A673 (cell line): ENCODE measurements at regions not wholly inside any gene's neighbourhood (a gene's known extent, or its start where the extent isn't known, plus 50 kb on each side); places are given as distances from the start of the nearest gene placed in this dataset.

Source experiments
- BruUV-seq: library from RNA; stranded (reverse); fragments of 400-500 nt; replicated peaks from 2 replicates; lab custom pipeline; 2021; lab: Mats Ljungman, UMichigan
- CTCF ChIA-PET: fragments of 300-600 bp; sonication (Branson Sonifier 250); formaldehyde crosslinking; loops from one replicate; lab custom pipeline; 2022; ENCODE audit warnings: antibody characterized with exemption; lab: Charles Lee
- POLR2A ChIA-PET: fragments of 300-600 bp; sonication (Branson Sonifier 250); formaldehyde crosslinking; loops from one replicate; lab custom pipeline; 2022; ENCODE audit warnings: antibody characterized with exemption; ENCODE audit not compliant: low non-redundant PET; lab: Charles Lee
- DNase-seq: peaks from one replicate; pipeline ENCODE4 v3.0.0-alpha.2; 2015; ENCODE audit warnings: low spot score
- H3K27ac ChIP-seq: fragments of 200-600 bp; sonication (generic); 2 replicates; pipeline ENCODE4 v1.5.1; 2016; ENCODE audit warnings: mixed run types, low read depth, mild to moderate bottlenecking, mixed read lengths, antibody characterized with exemption, low read length; ENCODE audit not compliant: poor library complexity, severe bottlenecking
- H3K27me3 ChIP-seq: fragments of 200-600 bp; sonication (generic); replicated peaks from 2 replicates; pipeline ENCODE4 v1.6.1; 2017; ENCODE audit warnings: mixed run types, low read depth, mild to moderate bottlenecking, mixed read lengths, antibody characterized with exemption, low read length; ENCODE audit not compliant: insufficient read depth, poor library complexity
- H3K36me3 ChIP-seq: fragments of 200-600 bp; sonication (generic); 2 replicates; pipeline ENCODE4 v1.6.1; 2016; ENCODE audit warnings: mixed run types, mild to moderate bottlenecking, mixed read lengths, antibody characterized with exemption, low read length; ENCODE audit not compliant: insufficient read depth, poor library complexity, severe bottlenecking
- H3K4me1 ChIP-seq: fragments of 200-600 bp; sonication (generic); 2 replicates; pipeline ENCODE4 v1.6.1; 2017; ENCODE audit warnings: mixed run types, mild to moderate bottlenecking, mixed read lengths, antibody characterized with exemption, low read length; ENCODE audit not compliant: insufficient read depth, poor library complexity, severe bottlenecking
- H3K4me3 ChIP-seq: fragments of 200-600 bp; sonication (generic); 2 replicates; pipeline ENCODE4 v1.5.1; 2016; ENCODE audit warnings: low read depth, mixed run types, mild to moderate bottlenecking, mixed read lengths, low read length; ENCODE audit not compliant: poor library complexity, severe bottlenecking
- H3K9me3 ChIP-seq: fragments of 200-600 bp; sonication (generic); 2 replicates; pipeline ENCODE4 v1.6.1; 2016; ENCODE audit warnings: mixed run types, low read depth, mild to moderate bottlenecking, mixed read lengths, antibody characterized with exemption, low read length; ENCODE audit not compliant: poor library complexity, severe bottlenecking
- EZH2 ChIP-seq: fragments of 200-600 bp; sonication (generic); IDR thresholded peaks from 2 replicates; pipeline ENCODE4 v1.6.1; 2017; ENCODE audit warnings: borderline replicate concordance, low read depth, mild to moderate bottlenecking, mixed read lengths, antibody characterized with exemption, low read length; ENCODE audit not compliant: poor library complexity, severe bottlenecking
- intact Hi-C: fragments of 100-400 bp; cut with micrococcal nuclease; formaldehyde crosslinking; loops from one replicate; pipeline ENCODE4 v1.10.0; 2022; ENCODE audit not compliant: unreplicated experiment
- TF ChIP-seq, protein P1 (sequence below): fragments of 300-800, 200-600 bp; sonication (generic); conservative IDR thresholded peaks from 2 replicates; pipeline ENCODE4 v1.5.1; 2017; ENCODE audit warnings: low read depth, mild to moderate bottlenecking, antibody characterized with exemption, low read length, moderate library complexity, mixed read lengths

DNA sequence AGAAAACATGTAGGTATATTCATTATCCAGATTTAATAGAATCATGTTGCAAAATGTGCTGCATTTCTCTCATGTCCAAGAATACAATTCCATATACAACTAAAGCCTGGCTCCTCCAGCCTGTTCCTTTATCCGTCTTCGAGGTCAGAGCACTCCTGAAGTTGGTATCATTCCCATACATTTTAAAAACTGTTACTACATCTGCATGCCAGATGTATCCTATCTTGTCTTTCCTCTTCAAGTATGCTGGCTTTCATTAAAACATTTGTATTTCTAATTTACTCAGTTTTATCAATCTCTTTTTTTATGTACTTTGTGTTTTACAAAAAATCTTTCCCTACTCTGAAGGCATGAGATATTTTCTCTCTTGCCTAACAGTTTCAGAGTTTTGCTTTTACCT lies 536.6 kb upstream of the USP24 start:
- Histone ChIP-seq H3K27me3 (peaks cover 4% of the 10 kb centered on the region), H3K4me3 (no peak overlapping the region), H3K36me3 (no peaks in the 10 kb centered on the region), H3K27ac (no peak overlapping the region), H3K4me1 (no peaks in the 10 kb centered on the region), H3K9me3 (no peaks in the 10 kb centered on the region)
- no TSS peak for BruUV-seq
- POLR2A ChIA-PET = no interaction called here
- intact Hi-C loops = no loop called here
- CTCF ChIA-PET = no interaction called here
- DNase-seq = no peak
- no peak for TF ChIP-seq EZH2
- TF ChIP-seq, protein P1, sequence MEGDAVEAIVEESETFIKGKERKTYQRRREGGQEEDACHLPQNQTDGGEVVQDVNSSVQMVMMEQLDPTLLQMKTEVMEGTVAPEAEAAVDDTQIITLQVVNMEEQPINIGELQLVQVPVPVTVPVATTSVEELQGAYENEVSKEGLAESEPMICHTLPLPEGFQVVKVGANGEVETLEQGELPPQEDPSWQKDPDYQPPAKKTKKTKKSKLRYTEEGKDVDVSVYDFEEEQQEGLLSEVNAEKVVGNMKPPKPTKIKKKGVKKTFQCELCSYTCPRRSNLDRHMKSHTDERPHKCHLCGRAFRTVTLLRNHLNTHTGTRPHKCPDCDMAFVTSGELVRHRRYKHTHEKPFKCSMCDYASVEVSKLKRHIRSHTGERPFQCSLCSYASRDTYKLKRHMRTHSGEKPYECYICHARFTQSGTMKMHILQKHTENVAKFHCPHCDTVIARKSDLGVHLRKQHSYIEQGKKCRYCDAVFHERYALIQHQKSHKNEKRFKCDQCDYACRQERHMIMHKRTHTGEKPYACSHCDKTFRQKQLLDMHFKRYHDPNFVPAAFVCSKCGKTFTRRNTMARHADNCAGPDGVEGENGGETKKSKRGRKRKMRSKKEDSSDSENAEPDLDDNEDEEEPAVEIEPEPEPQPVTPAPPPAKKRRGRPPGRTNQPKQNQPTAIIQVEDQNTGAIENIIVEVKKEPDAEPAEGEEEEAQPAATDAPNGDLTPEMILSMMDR = no peak

DNA sequence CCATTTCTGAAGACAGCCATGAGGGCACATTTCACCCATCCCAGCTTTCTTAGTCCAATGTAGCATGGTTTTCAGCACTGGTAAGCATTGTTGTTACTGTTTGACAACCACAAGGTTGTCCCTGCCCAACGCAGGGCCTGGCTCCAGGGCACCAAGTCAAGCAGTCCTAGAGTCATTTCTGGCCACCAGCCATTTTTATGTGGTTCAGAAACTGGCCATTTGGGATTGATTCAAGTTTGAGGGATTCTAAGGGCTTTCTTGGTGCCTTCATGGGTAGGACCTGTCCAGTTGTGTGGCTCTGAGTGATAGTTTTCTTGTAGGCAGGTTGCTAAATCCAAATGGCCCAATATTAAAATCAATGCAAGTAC lies 535.4 kb upstream of the USP24 start:
- no peaks in the 10 kb centered on the region for H3K27me3 ChIP-seq
- POLR2A ChIA-PET = no interaction called here
- CTCF ChIA-PET = no interaction called here
- no peak for DNase-seq
- H3K9me3 ChIP-seq = no peaks in the 10 kb centered on the region
- BruUV-seq = no TSS peak
- no peaks in the 10 kb centered on the region for H3K4me1 ChIP-seq
- H3K27ac ChIP-seq = no peak overlapping the region
- intact Hi-C loops = no loop called here
- H3K36me3 ChIP-seq = no peaks in the 10 kb centered on the region
- TF ChIP-seq EZH2 = no peak
- TF ChIP-seq, protein P1 = no peak
- no peak overlapping the region for H3K4me3 ChIP-seq

DNA sequence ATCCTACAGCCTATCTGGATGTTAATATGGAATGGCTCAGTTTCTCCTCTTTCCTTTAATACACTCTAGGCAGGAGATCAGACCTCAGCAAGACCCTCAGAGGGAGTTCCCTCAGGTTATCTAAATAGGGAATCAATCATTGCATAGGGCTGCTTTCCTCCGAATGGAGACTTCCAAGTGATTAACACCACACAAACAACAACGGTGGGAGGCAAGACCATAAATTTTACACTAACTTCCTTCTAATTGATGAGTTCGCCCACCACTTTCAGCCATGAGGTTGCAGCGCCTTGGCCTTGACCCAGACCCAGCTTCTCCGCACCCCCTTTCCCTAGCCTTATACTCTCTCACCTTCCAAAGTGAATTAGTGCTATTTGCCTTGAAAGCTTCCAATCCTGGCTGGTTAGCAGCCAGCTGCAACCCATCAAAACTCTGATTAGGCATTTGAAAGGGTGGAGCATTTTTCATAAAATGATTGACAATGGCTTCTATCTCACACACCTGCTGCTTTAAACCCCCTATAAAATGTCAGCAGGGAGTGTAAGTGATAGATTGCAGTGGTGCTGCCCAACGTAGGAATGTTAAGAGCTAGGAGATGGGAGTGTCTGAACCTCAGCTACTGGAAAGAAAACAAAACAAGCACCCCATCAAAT lies 534.9 kb upstream of the USP24 start:
- Histone ChIP-seq H3K9me3 (no peaks in the 10 kb centered on the region), H3K36me3 (no peaks in the 10 kb centered on the region), H3K4me1 (no peaks in the 10 kb centered on the region), H3K27ac (no peak overlapping the region), H3K27me3 (no peaks in the 10 kb centered on the region), H3K4me3 (no peak overlapping the region)
- intact Hi-C loops = no loop called here
- POLR2A ChIA-PET = no interaction called here
- CTCF ChIA-PET = no interaction called here
- no TSS peak for BruUV-seq
- DNase-seq = no peak
- TF ChIP-seq, protein P1 = no peak
- TF ChIP-seq EZH2 = no peak
